Mucosa of descending colon (tissue), 3 donors: ENCODE measurements at regions not wholly inside any gene's neighbourhood (a gene's known extent, or its start where the extent isn't known, plus 50 kb on each side); places are given as distances from the start of the nearest gene placed in this dataset.

ENCODE experiments used
- ATAC-seq: fragments of 200-7000 bp; cut with Tn5 transposase; one replicate; pipeline ENCODE4 v1.9.1; 2020; ENCODE audit warnings: mild to moderate bottlenecking, moderate library complexity
- DNase-seq, 3 donors: peaks; one replicate each; pipeline ENCODE4 v3.0.0-alpha.2; 2020
- H3K36me3 ChIP-seq: fragments of 200-600 bp; one replicate; pipeline ENCODE4 v1.8.0; 2021; ENCODE audit warnings: low read depth, mild to moderate bottlenecking
- H3K4me1 ChIP-seq: fragments of 200-600 bp; one replicate; pipeline ENCODE4 v1.8.0; 2021; ENCODE audit warnings: low read depth, mild to moderate bottlenecking
- H3K4me3 ChIP-seq: fragments of 200-600 bp; one replicate; pipeline ENCODE4 v1.8.0; 2021; ENCODE audit warnings: mild to moderate bottlenecking
- H3K9me3 ChIP-seq: fragments of 200-600 bp; one replicate; pipeline ENCODE4 v1.8.0; 2021; ENCODE audit warnings: mild to moderate bottlenecking
- intact Hi-C, 2 donors: fragments of 100-400 bp; cut with DNase I in 1 of 2; cut with micrococcal nuclease in 1 of 2; formaldehyde crosslinking; loops; one replicate each; pipeline versions ENCODE4 v1.11.0 to v1.11.1; 2022; cut with DNase I, micrococcal nuclease
- TF ChIP-seq, protein P1 (sequence below): fragments of 200-600 bp; IDR thresholded peaks from one replicate; pipeline ENCODE4 v1.8.0; 2022; ENCODE audit warnings: antibody characterized with exemption, mild to moderate bottlenecking
- donor health status: DM: no; HTN: no; CAD: no; lungs with moderate emphysema.
- donor health status: DM: no; HTN: no; CAD: no.
- donor health status: DM: no; HTN: yes; CAD: no.

- intact Hi-C loops: no loop called here
- H3K9me3 ChIP-seq: no peaks in the 10 kb centered on the region
- no peaks in the 10 kb centered on the region for H3K36me3 ChIP-seq
- DNase-seq: no peak
- H3K4me3 ChIP-seq: no peak overlapping the region
- no peak for ATAC-seq
- no peaks in the 10 kb centered on the region for H3K4me1 ChIP-seq
- TF ChIP-seq, protein P1, sequence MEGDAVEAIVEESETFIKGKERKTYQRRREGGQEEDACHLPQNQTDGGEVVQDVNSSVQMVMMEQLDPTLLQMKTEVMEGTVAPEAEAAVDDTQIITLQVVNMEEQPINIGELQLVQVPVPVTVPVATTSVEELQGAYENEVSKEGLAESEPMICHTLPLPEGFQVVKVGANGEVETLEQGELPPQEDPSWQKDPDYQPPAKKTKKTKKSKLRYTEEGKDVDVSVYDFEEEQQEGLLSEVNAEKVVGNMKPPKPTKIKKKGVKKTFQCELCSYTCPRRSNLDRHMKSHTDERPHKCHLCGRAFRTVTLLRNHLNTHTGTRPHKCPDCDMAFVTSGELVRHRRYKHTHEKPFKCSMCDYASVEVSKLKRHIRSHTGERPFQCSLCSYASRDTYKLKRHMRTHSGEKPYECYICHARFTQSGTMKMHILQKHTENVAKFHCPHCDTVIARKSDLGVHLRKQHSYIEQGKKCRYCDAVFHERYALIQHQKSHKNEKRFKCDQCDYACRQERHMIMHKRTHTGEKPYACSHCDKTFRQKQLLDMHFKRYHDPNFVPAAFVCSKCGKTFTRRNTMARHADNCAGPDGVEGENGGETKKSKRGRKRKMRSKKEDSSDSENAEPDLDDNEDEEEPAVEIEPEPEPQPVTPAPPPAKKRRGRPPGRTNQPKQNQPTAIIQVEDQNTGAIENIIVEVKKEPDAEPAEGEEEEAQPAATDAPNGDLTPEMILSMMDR: no peak
Observed at GRCh38 chr10:27451054-27451453, 53.0 kb upstream of the RAB18 start.

GRCh38 chr10:27450225-27450624 is 53.9 kb upstream of the RAB18 start:
- H3K36me3 ChIP-seq: no peaks in the 10 kb centered on the region
- DNase-seq: no peak
- H3K4me1 ChIP-seq: no peaks in the 10 kb centered on the region
- no peak overlapping the region for H3K4me3 ChIP-seq
- TF ChIP-seq, protein P1: no peak
- intact Hi-C loops: no loop called here
- ATAC-seq: no peak
- no peaks in the 10 kb centered on the region for H3K9me3 ChIP-seq

DNA sequence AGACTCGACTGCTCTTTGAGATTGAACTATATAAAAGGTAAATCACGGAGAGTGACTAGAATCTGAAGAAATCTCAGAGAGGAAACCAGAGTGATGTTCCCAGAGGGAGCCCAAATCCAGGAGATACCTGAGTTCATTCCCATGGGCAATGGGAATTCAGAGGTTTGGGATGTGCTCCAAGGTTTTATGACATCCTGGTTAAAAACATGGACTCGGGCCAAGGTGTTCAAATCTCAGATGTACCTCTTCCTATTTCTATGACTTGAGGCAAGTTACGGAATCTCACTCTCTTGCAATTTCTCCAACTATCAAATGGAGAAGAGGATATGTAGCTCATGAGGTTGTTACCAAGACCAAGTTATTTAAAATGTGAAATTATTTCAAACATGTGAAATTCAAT is 54.5 kb upstream of the RAB18 start:
- H3K9me3 ChIP-seq: no peaks in the 10 kb centered on the region
- H3K36me3 ChIP-seq: no peaks in the 10 kb centered on the region
- TF ChIP-seq, protein P1: no peak
- H3K4me1 ChIP-seq: no peaks in the 10 kb centered on the region
- DNase-seq (no peak), ATAC-seq (no peak)
- H3K4me3 ChIP-seq: no peak overlapping the region
- intact Hi-C loops: no loop called here

- DNase-seq (no peak), ATAC-seq (no peak)
- H3K36me3 ChIP-seq: no peaks in the 10 kb centered on the region
- intact Hi-C loops: no loop called here
- no peak overlapping the region for H3K4me3 ChIP-seq
- TF ChIP-seq, protein P1: no peak
- no peaks in the 10 kb centered on the region for H3K9me3 ChIP-seq
- H3K4me1 ChIP-seq: no peaks in the 10 kb centered on the region
Observed at GRCh38 chr10:27448921-27449320, 55.2 kb upstream of the RAB18 start.

DNA sequence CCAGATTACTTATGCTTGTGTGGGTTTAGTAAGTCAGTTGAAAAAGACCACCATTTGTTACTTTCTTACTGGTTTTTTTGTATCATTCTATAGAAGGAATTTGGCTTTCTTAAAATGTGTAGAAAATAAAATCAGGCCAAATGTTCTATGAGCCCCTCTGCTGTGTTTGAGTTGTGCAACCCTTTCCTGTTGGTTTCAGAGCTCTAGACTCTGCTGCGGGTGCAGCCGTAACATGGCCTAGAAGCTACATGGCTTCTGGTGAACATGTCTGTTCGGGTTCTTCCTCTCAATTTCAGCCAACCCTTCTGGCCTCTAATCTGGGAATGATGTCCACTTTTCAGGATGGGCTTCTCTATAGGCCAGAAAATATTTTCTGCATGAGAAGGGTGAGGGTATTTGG is 56.6 kb upstream of the RAB18 start:
- ATAC-seq (no peak), DNase-seq (no peak)
- TF ChIP-seq, protein P1: no peak
- Histone ChIP-seq H3K9me3 (no peaks in the 10 kb centered on the region), H3K4me1 (no peaks in the 10 kb centered on the region), H3K36me3 (no peaks in the 10 kb centered on the region), H3K4me3 (no peak overlapping the region)
- intact Hi-C loops: no loop called here
